ENCODE measurements at regions not wholly inside any gene's neighbourhood (a gene's known extent, or its start where the extent isn't known, plus 50 kb on each side); places are given as distances from the start of the nearest gene placed in this dataset.

- TF ChIP-seq CTCF (conservative IDR thresholded peaks at IDR 0.05; ENCODE audit: low read length) (no peak), EZH2phosphoT487 (IDR thresholded peaks at IDR 0.05; ENCODE audit: borderline replicate concordance, low read depth, low read length) (no peak)
These were observed 782.0 kb upstream of the ZWINT start for GRCh38 chr10:57142925-57143576.
